HEK293 (cell line): ENCODE measurements at regions not wholly inside any gene's neighbourhood (a gene's known extent, or its start where the extent isn't known, plus 50 kb on each side); places are given as distances from the start of the nearest gene placed in this dataset.

Source experiments
- CTCF ChIA-PET: fragments of 350-600 bp; formaldehyde crosslinking; extraction: SDS; loops from one replicate; lab custom pipeline; 2021; ENCODE audit warnings: antibody characterized with exemption; lab: Yijun Ruan, JAX
- POLR2A ChIA-PET: fragments of 300-600 bp; formaldehyde crosslinking; extraction: SDS; loops from one replicate; lab custom pipeline; 2020; ENCODE audit warnings: antibody characterized with exemption, inconsistent platforms; lab: Yijun Ruan, JAX
- H3K27ac ChIP-seq: fragments of 200-500 bp; sonication (Bioruptor generic); 2 replicates; pipeline ENCODE4 v1.5.1; 2014; ENCODE audit warnings: low read depth, low read length, control low read depth, inconsistent platforms; ENCODE audit errors: extremely low read depth
- H3K36me3 ChIP-seq, 2 experiments: fragments of 200-500 bp in 1 of 2; sonication (Bioruptor generic) in 1 of 2; 1 replicate in 1 of 2; 2 replicates in 1 of 2; pipeline ENCODE4 v1.5.1; 2014 to 2017; ENCODE audit warnings: inconsistent platforms in 2 of 2, low read length in 2 of 2; ENCODE audit not compliant: control insufficient read depth in 2 of 2, insufficient read depth in 1 of 2
- H3K4me1 ChIP-seq: fragments of 200-500 bp; sonication (Bioruptor generic); 2 replicates; pipeline ENCODE4 v1.5.1; 2014; ENCODE audit warnings: mild to moderate bottlenecking, low read length, inconsistent platforms; ENCODE audit not compliant: control insufficient read depth, insufficient read depth
- H3K4me3 ChIP-seq: 2 replicates; pipeline ENCODE4 v1.5.1; 2011; ENCODE audit warnings: low read depth, mild to moderate bottlenecking, control low read depth, low read length, moderate library complexity
- H3K9me3 ChIP-seq: fragments of 200-500 bp; sonication (Bioruptor generic); 2 replicates; pipeline ENCODE4 v1.5.1; 2014; ENCODE audit warnings: low read depth, low read length, inconsistent platforms; ENCODE audit not compliant: control insufficient read depth, insufficient read depth
- EGR2 ChIP-seq: fragments of 450-650 bp; formaldehyde crosslinking; IDR thresholded peaks from 2 replicates; pipeline ENCODE4 v1.5.1; 2016; ENCODE audit warnings: low read depth, missing biosample characterization, missing genetic modification characterization
- GLIS1 ChIP-seq: fragments of 450-650 bp; formaldehyde crosslinking; IDR thresholded peaks from 2 replicates; pipeline ENCODE4 v1.5.1; 2016; ENCODE audit warnings: missing biosample characterization, missing genetic modification characterization
- IKZF3 ChIP-seq: fragments of 450-650 bp; IDR thresholded peaks from 2 replicates; pipeline ENCODE4 v1.5.0; 2018; ENCODE audit warnings: missing biosample characterization, mild to moderate bottlenecking, missing genetic modification characterization, moderate library complexity
- KLF16 ChIP-seq: fragments of 450-650 bp; formaldehyde crosslinking; IDR thresholded peaks from 2 replicates; pipeline ENCODE4 v1.5.1; 2017; ENCODE audit warnings: missing biosample characterization, missing genetic modification characterization
- KLF9 ChIP-seq: fragments of 450-650 bp; formaldehyde crosslinking; IDR thresholded peaks from 2 replicates; pipeline ENCODE4 v1.5.1; 2016; ENCODE audit warnings: missing biosample characterization, missing genetic modification characterization, low read depth
- OSR2 ChIP-seq: fragments of 450-650 bp; formaldehyde crosslinking; IDR thresholded peaks from 2 replicates; pipeline ENCODE4 v1.5.1; 2016; ENCODE audit warnings: missing biosample characterization, missing genetic modification characterization
- SETDB1 ChIP-seq: IDR thresholded peaks from one replicate; pipeline ENCODE4 v1.6.1; 2017; ENCODE audit warnings: mild to moderate bottlenecking, low read length, moderate library complexity, mixed read lengths; ENCODE audit not compliant: insufficient read length
- SP7 ChIP-seq: fragments of 450-650 bp; formaldehyde crosslinking; IDR thresholded peaks from 2 replicates; pipeline ENCODE4 v1.5.1; 2016; ENCODE audit warnings: missing biosample characterization, missing genetic modification characterization
- WT1 ChIP-seq: fragments of 450-650 bp; formaldehyde crosslinking; IDR thresholded peaks from 2 replicates; pipeline ENCODE4 v1.5.1; 2016; ENCODE audit warnings: missing biosample characterization, missing genetic modification characterization
- ZFHX2 ChIP-seq: fragments of 450-650 bp; formaldehyde crosslinking; conservative IDR thresholded peaks from 2 replicates; pipeline ENCODE4 v1.5.1; 2016; ENCODE audit warnings: missing biosample characterization, missing genetic modification characterization
- ZIC2 ChIP-seq: fragments of 450-650 bp; formaldehyde crosslinking; IDR thresholded peaks from 2 replicates; pipeline ENCODE4 v1.5.1; 2016; ENCODE audit warnings: missing biosample characterization, missing genetic modification characterization
- ZNF155 ChIP-seq: fragments of 450-650 bp; formaldehyde crosslinking; IDR thresholded peaks from 2 replicates; pipeline ENCODE4 v1.5.1; 2016; ENCODE audit warnings: missing biosample characterization, missing genetic modification characterization
- ZNF174 ChIP-seq: fragments of 450-650 bp; formaldehyde crosslinking; IDR thresholded peaks from 2 replicates; pipeline ENCODE4 v1.5.0; 2017; ENCODE audit warnings: missing biosample characterization, mild to moderate bottlenecking, missing genetic modification characterization
- ZNF335 ChIP-seq: fragments of 450-650 bp; formaldehyde crosslinking; conservative IDR thresholded peaks from 2 replicates; pipeline ENCODE4 v1.5.1; 2016; ENCODE audit warnings: missing biosample characterization, missing genetic modification characterization
- ZNF549 ChIP-seq: fragments of 450-650 bp; IDR thresholded peaks from 2 replicates; pipeline ENCODE4 v1.5.1; 2018; ENCODE audit warnings: missing biosample characterization, missing genetic modification characterization, mild to moderate bottlenecking, inconsistent platforms, moderate library complexity
- ZNF561 ChIP-seq: fragments of 450-650 bp; IDR thresholded peaks from 2 replicates; pipeline ENCODE4 v1.5.1; 2018; ENCODE audit warnings: missing biosample characterization, missing genetic modification characterization, borderline replicate concordance
- ZNF600 ChIP-seq: fragments of 450-650 bp; formaldehyde crosslinking; IDR thresholded peaks from 2 replicates; pipeline ENCODE4 v1.5.1; 2016; ENCODE audit warnings: missing biosample characterization, missing genetic modification characterization
- ZNF629 ChIP-seq: fragments of 450-650 bp; formaldehyde crosslinking; IDR thresholded peaks from 2 replicates; pipeline ENCODE4 v1.5.1; 2017; ENCODE audit warnings: missing biosample characterization, missing genetic modification characterization
- ZXDB ChIP-seq: fragments of 450-650 bp; formaldehyde crosslinking; IDR thresholded peaks from 2 replicates; pipeline ENCODE4 v1.5.1; 2016; ENCODE audit warnings: missing biosample characterization, missing genetic modification characterization
- TF ChIP-seq, protein P1 (sequence below): fragments of 450-650 bp; formaldehyde crosslinking; IDR thresholded peaks from 2 replicates; pipeline ENCODE4 v1.5.1; 2016; ENCODE audit warnings: missing biosample characterization, missing genetic modification characterization
- TF ChIP-seq, protein P2 (sequence below): fragments of 450-650 bp; formaldehyde crosslinking; IDR thresholded peaks from 2 replicates; pipeline ENCODE4 v1.5.1; 2016; ENCODE audit warnings: missing biosample characterization, missing genetic modification characterization
- TF ChIP-seq, protein P3 (sequence below): fragments of 450-650 bp; formaldehyde crosslinking; IDR thresholded peaks from 2 replicates; pipeline ENCODE4 v1.5.1; 2016; ENCODE audit warnings: missing biosample characterization, missing genetic modification characterization, low read depth
- TF ChIP-seq, protein P4 (sequence below): fragments of 450-650 bp; IDR thresholded peaks from 2 replicates; pipeline ENCODE4 v1.5.1; 2018; ENCODE audit warnings: missing biosample characterization, mild to moderate bottlenecking, missing genetic modification characterization
- TF ChIP-seq, protein P5 (sequence below): fragments of 450-650 bp; formaldehyde crosslinking; IDR thresholded peaks from 2 replicates; pipeline ENCODE4 v1.5.1; 2017; ENCODE audit warnings: missing biosample characterization, missing genetic modification characterization
- TF ChIP-seq, protein P6 (sequence below): fragments of 450-650 bp; formaldehyde crosslinking; IDR thresholded peaks from 2 replicates; pipeline ENCODE4 v1.5.1; 2017; ENCODE audit warnings: missing biosample characterization, missing genetic modification characterization

DNA sequence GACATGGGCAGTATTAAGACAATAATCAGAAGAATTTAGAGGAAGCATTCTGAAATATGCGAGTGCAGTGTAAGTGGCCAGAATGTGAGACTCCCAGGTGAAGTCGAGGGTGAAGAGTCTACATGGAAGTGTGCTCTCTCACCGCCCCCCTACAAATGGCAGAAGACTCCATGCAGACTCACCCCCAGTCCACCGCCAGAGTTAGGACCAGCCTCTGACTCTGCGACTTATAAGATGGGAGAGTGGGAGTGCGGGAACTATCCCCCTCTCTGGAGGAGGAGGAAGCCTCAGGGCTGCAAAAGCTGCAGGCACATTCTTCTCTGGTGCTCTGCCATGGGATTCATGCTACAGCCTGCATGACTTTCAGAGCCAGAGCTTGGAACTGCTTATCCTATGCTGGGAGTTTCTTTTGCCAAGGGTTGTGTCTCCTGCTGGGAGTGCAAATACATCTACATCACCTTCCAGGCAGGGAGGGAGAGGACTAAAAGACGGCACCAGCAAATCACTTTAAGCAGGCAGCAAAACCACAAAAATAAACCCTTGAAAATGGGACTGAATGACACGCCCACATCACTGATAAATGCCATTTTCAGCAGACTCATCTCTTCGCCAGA, 206.7 kb upstream of the SULF2 start:
- Histone ChIP-seq H3K36me3 (no peaks in the 10 kb centered on the region), H3K27ac (peak overlapping the region; percentile 27; the same call in 1 of the 2 replicates), H3K9me3 (no peaks in the 10 kb centered on the region), H3K4me1 (peaks cover 15% of the 10 kb centered on the region), H3K4me3 (no peak overlapping the region)
- ChIA-PET CTCF (interaction anchor here (1.2 kb wide), 1 partner anchor 304 kb away, joined by 3 read pairs; no protein-coding TSS in a partner anchor), POLR2A (no interaction called here)
- TF ChIP-seq KLF16 (no peak), ZXDB (tag by site-specific recombination) (0 out of 2 replicates have a peak, but pooled peaks have one; percentile 28), ZFHX2 (peak; percentile 47; the same call in 1 of the 2 replicates), SETDB1 (no peak), ZNF600 (tag by site-specific recombination) (peak; percentile 61; the same call in 1 of the 2 replicates), ZIC2 (tag by site-specific recombination) (peak; percentile 78), ZNF629 (tag by site-specific recombination) (no peak), ZNF174 (tag by site-specific recombination) (no peak), ZNF549 (no peak), OSR2 (tag by site-specific recombination) (0 out of 2 replicates have a peak, but pooled peaks have one; percentile 25), KLF9 (peak; percentile 69), ZNF561 (tag by site-specific recombination) (peak; percentile 85), GLIS1 (tag by site-specific recombination) (peak; percentile 71), EGR2 (tag by site-specific recombination) (peak; percentile 50; the same call in 1 of the 2 replicates), IKZF3 (tag by site-specific recombination) (0 out of 2 replicates have a peak, but pooled peaks have one; percentile 14), SP7 (tag by site-specific recombination) (peak; percentile 85), ZNF155 (tag by site-specific recombination) (no peak), ZNF335 (tag by site-specific recombination) (0 out of 2 replicates have a peak, but pooled peaks have one; percentile 23), WT1 (tag by site-specific recombination) (peak; percentile 95)
- TF ChIP-seq, protein P1, sequence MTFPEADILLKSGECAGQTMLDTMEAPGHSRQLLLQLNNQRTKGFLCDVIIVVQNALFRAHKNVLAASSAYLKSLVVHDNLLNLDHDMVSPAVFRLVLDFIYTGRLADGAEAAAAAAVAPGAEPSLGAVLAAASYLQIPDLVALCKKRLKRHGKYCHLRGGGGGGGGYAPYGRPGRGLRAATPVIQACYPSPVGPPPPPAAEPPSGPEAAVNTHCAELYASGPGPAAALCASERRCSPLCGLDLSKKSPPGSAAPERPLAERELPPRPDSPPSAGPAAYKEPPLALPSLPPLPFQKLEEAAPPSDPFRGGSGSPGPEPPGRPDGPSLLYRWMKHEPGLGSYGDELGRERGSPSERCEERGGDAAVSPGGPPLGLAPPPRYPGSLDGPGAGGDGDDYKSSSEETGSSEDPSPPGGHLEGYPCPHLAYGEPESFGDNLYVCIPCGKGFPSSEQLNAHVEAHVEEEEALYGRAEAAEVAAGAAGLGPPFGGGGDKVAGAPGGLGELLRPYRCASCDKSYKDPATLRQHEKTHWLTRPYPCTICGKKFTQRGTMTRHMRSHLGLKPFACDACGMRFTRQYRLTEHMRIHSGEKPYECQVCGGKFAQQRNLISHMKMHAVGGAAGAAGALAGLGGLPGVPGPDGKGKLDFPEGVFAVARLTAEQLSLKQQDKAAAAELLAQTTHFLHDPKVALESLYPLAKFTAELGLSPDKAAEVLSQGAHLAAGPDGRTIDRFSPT (tag by site-specific recombination) = no peak
- TF ChIP-seq, protein P2, sequence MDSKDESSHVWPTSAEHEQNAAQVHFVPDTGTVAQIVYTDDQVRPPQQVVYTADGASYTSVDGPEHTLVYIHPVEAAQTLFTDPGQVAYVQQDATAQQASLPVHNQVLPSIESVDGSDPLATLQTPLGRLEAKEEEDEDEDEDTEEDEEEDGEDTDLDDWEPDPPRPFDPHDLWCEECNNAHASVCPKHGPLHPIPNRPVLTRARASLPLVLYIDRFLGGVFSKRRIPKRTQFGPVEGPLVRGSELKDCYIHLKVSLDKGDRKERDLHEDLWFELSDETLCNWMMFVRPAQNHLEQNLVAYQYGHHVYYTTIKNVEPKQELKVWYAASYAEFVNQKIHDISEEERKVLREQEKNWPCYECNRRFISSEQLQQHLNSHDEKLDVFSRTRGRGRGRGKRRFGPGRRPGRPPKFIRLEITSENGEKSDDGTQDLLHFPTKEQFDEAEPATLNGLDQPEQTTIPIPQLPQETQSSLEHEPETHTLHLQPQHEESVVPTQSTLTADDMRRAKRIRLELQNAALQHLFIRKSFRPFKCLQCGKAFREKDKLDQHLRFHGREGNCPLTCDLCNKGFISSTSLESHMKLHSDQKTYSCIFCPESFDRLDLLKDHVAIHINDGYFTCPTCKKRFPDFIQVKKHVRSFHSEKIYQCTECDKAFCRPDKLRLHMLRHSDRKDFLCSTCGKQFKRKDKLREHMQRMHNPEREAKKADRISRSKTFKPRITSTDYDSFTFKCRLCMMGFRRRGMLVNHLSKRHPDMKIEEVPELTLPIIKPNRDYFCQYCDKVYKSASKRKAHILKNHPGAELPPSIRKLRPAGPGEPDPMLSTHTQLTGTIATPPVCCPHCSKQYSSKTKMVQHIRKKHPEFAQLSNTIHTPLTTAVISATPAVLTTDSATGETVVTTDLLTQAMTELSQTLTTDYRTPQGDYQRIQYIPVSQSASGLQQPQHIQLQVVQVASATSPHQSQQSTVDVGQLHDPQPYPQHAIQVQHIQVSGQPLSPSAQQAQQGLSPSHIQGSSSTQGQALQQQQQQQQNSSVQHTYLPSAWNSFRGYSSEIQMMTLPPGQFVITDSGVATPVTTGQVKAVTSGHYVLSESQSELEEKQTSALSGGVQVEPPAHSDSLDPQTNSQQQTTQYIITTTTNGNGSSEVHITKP = 0 out of 2 replicates have a peak, but pooled peaks have one; percentile 22
- TF ChIP-seq, protein P3, sequence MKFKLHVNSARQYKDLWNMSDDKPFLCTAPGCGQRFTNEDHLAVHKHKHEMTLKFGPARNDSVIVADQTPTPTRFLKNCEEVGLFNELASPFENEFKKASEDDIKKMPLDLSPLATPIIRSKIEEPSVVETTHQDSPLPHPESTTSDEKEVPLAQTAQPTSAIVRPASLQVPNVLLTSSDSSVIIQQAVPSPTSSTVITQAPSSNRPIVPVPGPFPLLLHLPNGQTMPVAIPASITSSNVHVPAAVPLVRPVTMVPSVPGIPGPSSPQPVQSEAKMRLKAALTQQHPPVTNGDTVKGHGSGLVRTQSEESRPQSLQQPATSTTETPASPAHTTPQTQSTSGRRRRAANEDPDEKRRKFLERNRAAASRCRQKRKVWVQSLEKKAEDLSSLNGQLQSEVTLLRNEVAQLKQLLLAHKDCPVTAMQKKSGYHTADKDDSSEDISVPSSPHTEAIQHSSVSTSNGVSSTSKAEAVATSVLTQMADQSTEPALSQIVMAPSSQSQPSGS = no peak
- TF ChIP-seq, protein P4, sequence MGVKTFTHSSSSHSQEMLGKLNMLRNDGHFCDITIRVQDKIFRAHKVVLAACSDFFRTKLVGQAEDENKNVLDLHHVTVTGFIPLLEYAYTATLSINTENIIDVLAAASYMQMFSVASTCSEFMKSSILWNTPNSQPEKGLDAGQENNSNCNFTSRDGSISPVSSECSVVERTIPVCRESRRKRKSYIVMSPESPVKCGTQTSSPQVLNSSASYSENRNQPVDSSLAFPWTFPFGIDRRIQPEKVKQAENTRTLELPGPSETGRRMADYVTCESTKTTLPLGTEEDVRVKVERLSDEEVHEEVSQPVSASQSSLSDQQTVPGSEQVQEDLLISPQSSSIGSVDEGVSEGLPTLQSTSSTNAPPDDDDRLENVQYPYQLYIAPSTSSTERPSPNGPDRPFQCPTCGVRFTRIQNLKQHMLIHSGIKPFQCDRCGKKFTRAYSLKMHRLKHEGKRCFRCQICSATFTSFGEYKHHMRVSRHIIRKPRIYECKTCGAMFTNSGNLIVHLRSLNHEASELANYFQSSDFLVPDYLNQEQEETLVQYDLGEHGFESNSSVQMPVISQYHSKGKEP (tag by site-specific recombination) = peak; percentile 43
- TF ChIP-seq, protein P5, sequence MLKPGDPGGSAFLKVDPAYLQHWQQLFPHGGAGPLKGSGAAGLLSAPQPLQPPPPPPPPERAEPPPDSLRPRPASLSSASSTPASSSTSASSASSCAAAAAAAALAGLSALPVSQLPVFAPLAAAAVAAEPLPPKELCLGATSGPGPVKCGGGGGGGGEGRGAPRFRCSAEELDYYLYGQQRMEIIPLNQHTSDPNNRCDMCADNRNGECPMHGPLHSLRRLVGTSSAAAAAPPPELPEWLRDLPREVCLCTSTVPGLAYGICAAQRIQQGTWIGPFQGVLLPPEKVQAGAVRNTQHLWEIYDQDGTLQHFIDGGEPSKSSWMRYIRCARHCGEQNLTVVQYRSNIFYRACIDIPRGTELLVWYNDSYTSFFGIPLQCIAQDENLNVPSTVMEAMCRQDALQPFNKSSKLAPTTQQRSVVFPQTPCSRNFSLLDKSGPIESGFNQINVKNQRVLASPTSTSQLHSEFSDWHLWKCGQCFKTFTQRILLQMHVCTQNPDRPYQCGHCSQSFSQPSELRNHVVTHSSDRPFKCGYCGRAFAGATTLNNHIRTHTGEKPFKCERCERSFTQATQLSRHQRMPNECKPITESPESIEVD (tag by site-specific recombination) = peak; percentile 49; the same call in 1 of the 2 replicates
- TF ChIP-seq, protein P6, sequence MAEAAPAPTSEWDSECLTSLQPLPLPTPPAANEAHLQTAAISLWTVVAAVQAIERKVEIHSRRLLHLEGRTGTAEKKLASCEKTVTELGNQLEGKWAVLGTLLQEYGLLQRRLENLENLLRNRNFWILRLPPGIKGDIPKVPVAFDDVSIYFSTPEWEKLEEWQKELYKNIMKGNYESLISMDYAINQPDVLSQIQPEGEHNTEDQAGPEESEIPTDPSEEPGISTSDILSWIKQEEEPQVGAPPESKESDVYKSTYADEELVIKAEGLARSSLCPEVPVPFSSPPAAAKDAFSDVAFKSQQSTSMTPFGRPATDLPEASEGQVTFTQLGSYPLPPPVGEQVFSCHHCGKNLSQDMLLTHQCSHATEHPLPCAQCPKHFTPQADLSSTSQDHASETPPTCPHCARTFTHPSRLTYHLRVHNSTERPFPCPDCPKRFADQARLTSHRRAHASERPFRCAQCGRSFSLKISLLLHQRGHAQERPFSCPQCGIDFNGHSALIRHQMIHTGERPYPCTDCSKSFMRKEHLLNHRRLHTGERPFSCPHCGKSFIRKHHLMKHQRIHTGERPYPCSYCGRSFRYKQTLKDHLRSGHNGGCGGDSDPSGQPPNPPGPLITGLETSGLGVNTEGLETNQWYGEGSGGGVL (tag by site-specific recombination) = peak; percentile 48
